ENCODE measurements at regions not wholly inside any gene's neighbourhood (a gene's known extent, or its start where the extent isn't known, plus 50 kb on each side); places are given as distances from the start of the nearest gene placed in this dataset.

DNA sequence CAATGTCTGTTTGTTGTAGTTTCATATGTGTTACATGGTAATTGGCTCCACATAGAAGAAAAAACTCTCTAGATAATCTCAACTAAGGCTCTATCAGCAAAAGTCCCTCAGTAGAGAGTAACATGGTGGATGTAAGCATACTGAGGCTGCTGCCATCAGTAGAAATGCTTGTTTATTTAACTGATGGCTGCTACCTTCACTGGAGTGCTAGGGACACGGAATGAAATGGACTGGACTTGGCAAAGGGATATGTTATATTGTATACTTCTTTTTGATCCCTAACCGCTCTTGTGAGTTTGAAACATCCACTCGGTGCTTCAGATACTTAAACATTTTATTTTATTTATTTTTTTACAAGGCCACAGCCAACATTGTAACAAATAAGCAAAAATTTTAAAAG is 143.0 kb downstream of the ZNF281 start:
- TF ChIP-seq, protein P1, sequence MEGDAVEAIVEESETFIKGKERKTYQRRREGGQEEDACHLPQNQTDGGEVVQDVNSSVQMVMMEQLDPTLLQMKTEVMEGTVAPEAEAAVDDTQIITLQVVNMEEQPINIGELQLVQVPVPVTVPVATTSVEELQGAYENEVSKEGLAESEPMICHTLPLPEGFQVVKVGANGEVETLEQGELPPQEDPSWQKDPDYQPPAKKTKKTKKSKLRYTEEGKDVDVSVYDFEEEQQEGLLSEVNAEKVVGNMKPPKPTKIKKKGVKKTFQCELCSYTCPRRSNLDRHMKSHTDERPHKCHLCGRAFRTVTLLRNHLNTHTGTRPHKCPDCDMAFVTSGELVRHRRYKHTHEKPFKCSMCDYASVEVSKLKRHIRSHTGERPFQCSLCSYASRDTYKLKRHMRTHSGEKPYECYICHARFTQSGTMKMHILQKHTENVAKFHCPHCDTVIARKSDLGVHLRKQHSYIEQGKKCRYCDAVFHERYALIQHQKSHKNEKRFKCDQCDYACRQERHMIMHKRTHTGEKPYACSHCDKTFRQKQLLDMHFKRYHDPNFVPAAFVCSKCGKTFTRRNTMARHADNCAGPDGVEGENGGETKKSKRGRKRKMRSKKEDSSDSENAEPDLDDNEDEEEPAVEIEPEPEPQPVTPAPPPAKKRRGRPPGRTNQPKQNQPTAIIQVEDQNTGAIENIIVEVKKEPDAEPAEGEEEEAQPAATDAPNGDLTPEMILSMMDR (IDR thresholded peaks at IDR 0.05) = no peak
- no peak for TF ChIP-seq POLR2AphosphoS5 (IDR thresholded peaks at IDR 0.05)
